GM12891 (cell line): ENCODE measurements at regions not wholly inside any gene's neighbourhood (a gene's known extent, or its start where the extent isn't known, plus 50 kb on each side); places are given as distances from the start of the nearest gene placed in this dataset.
"Not testable (repeated sequence)": the region's sequence is repeated elsewhere in the genome, so short reads cannot be mapped to it uniquely, and the experiment has no call there.

Experiments used
- DNase-seq: peaks from one replicate; pipeline ENCODE4 v3.0.0; 2011; ENCODE audit warnings: low spot score; ENCODE audit not compliant: insufficient read length
- FAIRE-seq: peaks from 2 replicates; lab custom pipeline; 2011; peaks lifted over from hg19 to GRCh38; lab: Jason Lieb, UNC
- PAX5 ChIP-seq: IDR thresholded peaks from 2 replicates; pipeline ENCODE4 v1.6.1; 2011; ENCODE audit warnings: low read length, moderate library complexity, mild to moderate bottlenecking; ENCODE audit not compliant: insufficient read depth, severe bottlenecking
- POLR2A ChIP-seq: IDR thresholded peaks from 2 replicates; pipeline ENCODE4 v1.6.1; 2011; ENCODE audit warnings: low read depth, low read length, control low read depth
- POLR2AphosphoS5 ChIP-seq: IDR thresholded peaks from 2 replicates; pipeline ENCODE4 v1.6.1; 2011; ENCODE audit warnings: low read depth, low read length, control low read depth
- POU2F2 ChIP-seq: IDR thresholded peaks from 2 replicates; pipeline ENCODE4 v1.6.1; 2011; ENCODE audit warnings: low read depth, mild to moderate bottlenecking, control low read depth, low read length, moderate library complexity
- SPI1 ChIP-seq: IDR thresholded peaks from 2 replicates; pipeline ENCODE4 v1.6.1; 2011; ENCODE audit warnings: low read depth, low read length, control low read depth
- TAF1 ChIP-seq: IDR thresholded peaks from 2 replicates; pipeline ENCODE4 v1.6.1; 2011; ENCODE audit warnings: low read depth, low read length, control low read depth

DNA sequence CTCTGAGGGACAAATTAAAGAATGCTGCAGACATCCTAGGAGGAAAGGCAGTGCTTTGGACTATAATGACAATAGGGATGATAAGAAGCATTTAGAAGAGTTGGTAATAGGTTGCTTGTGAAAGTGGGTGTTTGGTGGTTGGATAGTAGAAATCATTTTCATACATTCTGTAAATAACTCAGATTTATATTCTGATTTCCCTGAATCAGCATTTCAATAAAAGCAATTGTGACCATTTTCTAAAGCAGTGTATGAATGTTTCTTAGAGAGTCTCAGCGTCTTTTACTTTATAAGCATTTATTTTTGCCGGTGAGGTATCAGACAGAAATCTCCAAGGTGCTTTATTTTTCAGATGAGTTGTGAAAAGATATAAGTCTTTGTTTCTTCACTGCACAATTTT is 1099.0 kb upstream of the LRRTM1 start:
- DNase-seq: no peak
- TF ChIP-seq POLR2AphosphoS5: no peak
- TF ChIP-seq SPI1: no peak
- no peak for TF ChIP-seq PAX5
- no peak for TF ChIP-seq POLR2A
- no peak for TF ChIP-seq POU2F2
- no peak for TF ChIP-seq TAF1
- FAIRE-seq: no peak

- DNase-seq (no peak), FAIRE-seq (no peak)
- TF ChIP-seq SPI1: no peak
- no peak for TF ChIP-seq POLR2AphosphoS5
Observed at GRCh38 chr2:81396417-81397019, 1092.0 kb upstream of the LRRTM1 start.

DNA sequence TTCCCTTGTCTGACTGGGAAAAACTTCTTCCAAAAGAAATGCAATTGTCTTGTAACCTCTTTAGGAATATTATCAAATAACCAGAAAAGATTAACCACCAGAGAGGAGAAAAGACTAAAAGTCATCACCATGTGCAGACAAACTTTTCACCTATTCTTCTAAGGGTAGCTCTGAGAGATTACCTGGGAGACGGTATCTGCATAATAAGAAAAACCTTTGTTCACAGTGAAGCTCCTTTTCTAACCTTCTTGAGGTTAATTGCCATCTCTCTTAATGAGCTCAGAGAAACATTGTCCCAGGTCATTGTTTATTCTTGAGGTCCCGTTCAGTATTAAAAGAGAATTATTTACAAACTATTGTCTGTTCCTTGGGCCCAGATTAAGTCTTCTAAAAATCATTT is 1091.2 kb upstream of the LRRTM1 start:
- FAIRE-seq (no peak), DNase-seq (no peak)
- TF ChIP-seq SPI1 (no peak), POLR2AphosphoS5 (no peak), TAF1 (no peak), POLR2A (no peak), PAX5 (no peak), POU2F2 (no peak)

- TF ChIP-seq SPI1: no peak
- TF ChIP-seq TAF1: no peak
- no peak for TF ChIP-seq PAX5
- no peak for TF ChIP-seq POLR2AphosphoS5
- no peak for TF ChIP-seq POLR2A
- no peak for TF ChIP-seq POU2F2
- DNase-seq: no peak
- no peak for FAIRE-seq
Observed at GRCh38 chr2:81389203-81389602, 1084.7 kb upstream of the LRRTM1 start.

- DNase-seq (no peak), FAIRE-seq (no peak)
- TF ChIP-seq POLR2A: no peak
- TF ChIP-seq POU2F2: no peak
- no peak for TF ChIP-seq SPI1
- no peak for TF ChIP-seq PAX5
Observed at GRCh38 chr2:81363800-81364199, 1059.2 kb upstream of the LRRTM1 start.

GRCh38 chr2:81362468-81362867 is 1057.9 kb upstream of the LRRTM1 start:
- not testable (repeated sequence) for FAIRE-seq, DNase-seq

GRCh38 chr2:81355436-81355835 is 1050.9 kb upstream of the LRRTM1 start:
- no peak for FAIRE-seq
- DNase-seq: no peak
- TF ChIP-seq POU2F2 (no peak), POLR2AphosphoS5 (no peak), SPI1 (no peak), TAF1 (no peak), PAX5 (no peak), POLR2A (no peak)

DNA sequence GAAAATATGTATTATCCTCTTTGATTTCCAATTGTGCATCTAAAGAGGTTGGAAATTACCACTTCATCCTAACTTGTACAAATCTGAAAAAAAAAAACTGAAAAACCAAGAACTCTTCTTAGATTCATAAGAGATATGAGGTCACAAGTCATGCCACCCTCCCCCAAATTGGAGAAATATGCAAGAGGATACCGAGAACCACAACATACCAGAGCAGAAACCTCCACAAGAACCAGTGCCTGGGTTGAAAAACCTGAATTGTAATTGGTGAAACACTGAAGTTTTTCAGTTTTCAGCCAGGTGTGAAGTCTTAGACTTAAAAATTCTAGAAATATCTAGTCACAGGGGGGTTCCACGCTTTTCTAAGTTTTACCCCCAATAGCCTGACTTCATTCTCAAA is 1029.5 kb upstream of the LRRTM1 start:
- no peak for FAIRE-seq
- no peak for DNase-seq
- TF ChIP-seq POU2F2 (no peak), POLR2A (no peak), TAF1 (no peak), SPI1 (no peak), POLR2AphosphoS5 (no peak)

- FAIRE-seq: no peak
- DNase-seq: no peak
- TF ChIP-seq SPI1 (no peak), PAX5 (no peak), POLR2AphosphoS5 (no peak)
Observed at GRCh38 chr2:81328968-81329367, 1024.4 kb upstream of the LRRTM1 start.

DNA sequence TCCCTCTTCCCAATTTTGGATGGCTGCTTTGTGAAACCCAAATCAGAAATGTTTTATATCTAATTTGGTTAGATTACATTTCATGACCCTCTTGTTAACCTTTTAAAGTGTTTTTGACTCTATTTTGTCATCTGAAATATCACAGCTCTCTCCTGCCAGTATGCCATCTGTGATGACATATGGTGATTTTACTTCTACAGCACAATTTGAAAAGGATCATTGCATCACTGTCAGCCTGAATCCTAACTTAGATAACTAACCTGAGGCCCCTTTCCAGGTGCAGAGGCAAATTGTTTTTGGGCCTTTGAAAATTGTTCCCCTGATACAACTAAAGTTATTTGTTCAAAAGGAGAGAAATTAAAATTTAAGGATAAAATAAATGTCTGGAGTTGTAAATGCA is 1023.4 kb upstream of the LRRTM1 start:
- FAIRE-seq: no peak
- TF ChIP-seq TAF1 (no peak), POU2F2 (no peak), PAX5 (no peak), POLR2A (no peak), POLR2AphosphoS5 (no peak), SPI1 (no peak)
- DNase-seq: no peak

DNA sequence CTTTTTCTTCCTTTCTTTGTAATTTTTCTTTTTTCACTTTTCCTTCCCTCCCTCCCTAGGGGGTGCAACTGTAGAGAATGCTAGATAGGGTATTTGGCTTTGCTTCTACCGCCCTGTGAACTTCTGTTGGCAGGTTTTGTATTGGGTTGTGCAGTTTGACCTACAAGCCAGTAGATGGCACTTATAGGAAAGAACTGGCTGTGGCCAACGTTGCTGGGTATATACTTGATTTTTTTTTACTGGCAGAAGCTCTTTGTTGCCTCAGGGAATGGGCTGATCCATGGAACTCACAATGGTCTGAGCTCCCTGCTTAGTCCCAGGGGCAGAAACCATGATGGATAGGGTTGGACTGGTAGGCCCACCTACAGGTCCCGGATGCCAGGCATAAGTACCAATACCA is 1019.5 kb upstream of the LRRTM1 start:
- FAIRE-seq (no peak), DNase-seq (no peak)
- TF ChIP-seq TAF1 (no peak), POLR2A (no peak), POU2F2 (no peak), PAX5 (no peak), SPI1 (no peak), POLR2AphosphoS5 (no peak)
